ENCODE measurements at regions not wholly inside any gene's neighbourhood (a gene's known extent, or its start where the extent isn't known, plus 50 kb on each side); places are given as distances from the start of the nearest gene placed in this dataset.

- FAIRE-seq: no peak
- no peak for DNase-seq (ENCODE audit: extremely low spot score, insufficient read length, low read depth)
Observed at GRCh38 chr11:22508665-22509064, 117.0 kb downstream of the FANCF start.

DNA sequence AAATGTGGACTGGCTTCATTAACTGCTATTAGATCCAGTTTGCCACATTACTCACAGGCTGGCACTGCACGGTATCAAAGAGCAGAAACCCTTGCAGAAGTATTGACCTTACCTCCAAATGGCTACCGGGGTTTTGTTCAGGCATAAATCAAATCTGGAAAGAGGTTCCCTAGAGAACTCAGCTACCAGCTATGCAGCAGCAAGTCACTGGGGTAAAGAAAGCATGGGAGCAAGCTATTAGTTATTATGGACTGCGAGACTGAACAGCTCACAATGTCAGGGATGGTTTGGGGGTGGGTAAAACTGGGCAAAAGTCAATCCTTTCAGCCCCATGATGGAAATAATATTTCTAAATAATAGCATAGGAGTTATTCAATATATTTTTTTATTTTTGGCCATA, 128.1 kb downstream of the FANCF start:
- no peak for DNase-seq (ENCODE audit: extremely low spot score, insufficient read length, low read depth)
- no peak for FAIRE-seq

DNA sequence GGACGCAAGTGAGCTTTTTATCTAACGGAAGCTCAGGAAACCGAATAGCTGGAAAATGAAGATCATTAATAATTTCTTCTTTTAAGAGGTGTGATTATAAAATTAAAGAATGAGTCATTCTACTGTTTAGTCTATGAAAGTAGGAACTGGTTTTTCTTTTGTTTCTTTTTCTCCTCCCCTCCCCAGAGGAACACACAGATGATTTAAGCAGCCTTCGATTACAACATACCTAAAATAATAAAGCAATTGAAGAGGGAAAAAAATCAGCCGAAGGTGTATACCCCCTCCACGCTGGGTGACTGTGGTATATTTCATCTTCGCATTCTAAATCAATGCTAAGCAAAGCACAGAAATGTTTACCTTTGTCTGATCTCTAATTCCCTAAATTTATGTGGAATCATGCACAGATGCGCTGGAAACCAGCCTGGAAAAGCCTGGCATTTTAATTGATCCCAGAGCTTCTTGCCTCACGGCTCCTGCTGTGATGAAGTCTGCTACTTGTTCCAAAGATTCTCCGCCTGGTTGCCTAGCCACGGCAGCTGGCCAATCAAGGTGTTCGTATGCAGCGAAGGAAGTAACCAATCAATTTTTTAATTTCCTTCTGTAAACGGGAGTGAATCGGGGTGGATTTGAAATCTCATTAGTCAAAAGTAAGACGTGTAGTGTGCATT, 133.9 kb downstream of the FANCF start:
- DNase-seq (ENCODE audit: extremely low spot score, insufficient read length, low read depth): no peak
- no peak for FAIRE-seq

GRCh38 chr11:22479971-22480720, 142.0 kb downstream of the SLC17A6 start:
- DNase-seq (ENCODE audit: extremely low spot score, insufficient read length, low read depth) (no peak), FAIRE-seq (no peak)

- no peak for DNase-seq (ENCODE audit: extremely low spot score, insufficient read length, low read depth)
- FAIRE-seq: no peak
Observed at GRCh38 chr11:22479208-22479607, 141.0 kb downstream of the SLC17A6 start.

GRCh38 chr11:22478169-22478568, 140.0 kb downstream of the SLC17A6 start:
- DNase-seq (ENCODE audit: extremely low spot score, insufficient read length, low read depth): no peak
- no peak for FAIRE-seq

GRCh38 chr11:22477312-22477711, 139.1 kb downstream of the SLC17A6 start:
- no peak for FAIRE-seq

GRCh38 chr11:22476589-22476988, 138.4 kb downstream of the SLC17A6 start:
- FAIRE-seq (no peak), DNase-seq (ENCODE audit: extremely low spot score, insufficient read length, low read depth) (no peak)

More at GRCh38 chr11:22477312-22477711, 139.1 kb downstream of the SLC17A6 start:
- no peak for DNase-seq (ENCODE audit: extremely low spot score, insufficient read length, low read depth)

DNA sequence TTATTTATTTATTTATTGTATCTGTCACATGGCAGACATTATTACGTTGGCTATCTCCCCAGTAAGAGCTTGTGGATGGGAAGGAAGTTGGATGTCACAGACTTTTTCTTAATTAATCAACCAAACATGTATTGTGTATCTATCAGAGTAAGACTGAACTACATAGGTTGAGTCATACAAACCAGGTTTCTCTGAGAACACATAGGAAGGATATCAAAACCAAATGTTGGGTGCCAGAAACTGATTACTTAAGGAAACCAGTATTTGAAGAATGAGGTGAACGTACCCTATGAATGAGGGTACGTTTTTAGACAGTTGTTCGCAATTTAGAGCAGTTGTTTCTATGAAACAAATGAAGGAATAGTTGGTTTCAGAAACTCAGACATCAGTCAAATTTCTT, 136.4 kb downstream of the SLC17A6 start:
- DNase-seq (ENCODE audit: extremely low spot score, insufficient read length, low read depth) (no peak), FAIRE-seq (no peak)

DNA sequence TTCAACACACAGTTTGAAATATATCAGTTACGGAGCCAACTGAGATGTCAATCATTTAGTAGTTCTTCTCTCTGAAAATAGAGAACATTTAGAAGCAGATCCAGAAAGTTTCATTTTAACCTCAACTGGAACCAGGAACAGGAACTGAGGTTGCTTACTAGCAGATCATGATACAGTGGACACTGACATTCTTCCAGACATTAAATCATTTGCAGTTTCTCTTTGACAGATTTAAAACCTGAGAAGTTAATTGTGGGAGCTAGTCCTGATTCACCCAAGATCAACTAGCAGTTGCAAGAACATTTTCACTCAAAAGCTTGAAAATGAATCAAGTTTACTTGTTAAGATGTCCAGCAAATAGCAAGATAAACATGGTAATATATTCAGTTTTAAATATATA, 135.4 kb downstream of the SLC17A6 start:
- DNase-seq (ENCODE audit: extremely low spot score, insufficient read length, low read depth) (no peak), FAIRE-seq (no peak)

GRCh38 chr11:22472306-22472705, 134.1 kb downstream of the SLC17A6 start:
- no peak for DNase-seq (ENCODE audit: extremely low spot score, insufficient read length, low read depth)
- FAIRE-seq: no peak

DNA sequence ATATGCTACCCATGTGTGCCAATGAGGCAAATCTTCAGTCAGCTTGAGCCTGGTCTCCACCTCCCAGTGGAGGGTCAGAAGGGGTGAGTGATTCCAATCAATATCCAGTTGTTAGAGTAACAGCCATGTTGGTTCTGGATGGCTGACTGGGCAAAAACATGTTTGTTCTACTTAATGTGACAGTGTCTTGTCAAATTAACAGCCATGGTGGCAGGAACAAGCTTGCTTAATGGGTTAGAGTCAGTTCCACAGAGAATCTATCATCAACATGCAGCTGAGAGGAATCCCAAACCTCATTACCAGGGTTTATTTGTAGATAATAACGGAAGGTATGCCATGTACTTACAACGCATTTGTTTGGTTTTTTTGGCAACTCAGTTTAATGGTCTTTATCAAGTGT, 133.2 kb downstream of the SLC17A6 start:
- FAIRE-seq: no peak
- DNase-seq (ENCODE audit: extremely low spot score, insufficient read length, low read depth): no peak

DNA sequence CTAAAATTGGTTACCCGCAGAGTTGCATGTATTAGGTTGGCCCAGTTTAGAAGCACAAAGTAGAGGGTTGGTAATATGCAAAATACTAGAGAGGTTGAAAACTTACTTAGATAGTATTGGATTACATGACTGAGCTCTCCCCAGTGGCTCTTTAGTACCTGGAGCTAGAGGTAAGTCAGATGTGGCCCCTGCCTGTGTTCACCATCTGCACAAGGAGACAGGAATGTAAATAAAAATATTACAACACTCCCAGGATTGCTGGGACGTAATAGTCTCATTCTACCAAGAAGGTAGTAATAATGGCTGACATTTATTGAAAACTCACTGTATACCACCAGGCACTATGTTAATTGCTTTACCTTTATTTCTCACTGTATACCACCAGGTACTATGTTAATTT, 129.6 kb downstream of the SLC17A6 start:
- no peak for FAIRE-seq

DNA sequence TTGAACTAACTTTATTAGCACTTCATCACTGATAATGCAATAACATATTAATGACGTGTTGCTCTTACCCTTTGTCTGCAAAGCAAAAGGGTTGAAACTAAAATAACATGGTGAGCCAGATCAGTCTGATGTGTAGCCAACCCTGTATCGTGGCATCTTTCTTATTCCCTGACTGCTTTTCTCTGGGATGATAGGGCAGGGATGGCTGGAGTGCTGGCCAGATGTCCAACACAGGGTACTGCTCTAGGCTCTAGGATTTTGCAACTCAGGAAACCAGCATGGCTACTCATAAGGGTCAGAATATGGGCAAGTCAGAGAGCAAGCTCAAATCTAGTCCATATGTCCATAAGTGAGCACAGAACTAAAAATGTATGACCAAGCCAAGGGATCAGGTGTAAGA, 129.1 kb downstream of the SLC17A6 start:
- FAIRE-seq: no peak
- DNase-seq (ENCODE audit: extremely low spot score, insufficient read length, low read depth): no peak

More for the DNA sequence above, 129.6 kb downstream of the SLC17A6 start:
- no peak for DNase-seq (ENCODE audit: extremely low spot score, insufficient read length, low read depth)

- FAIRE-seq (no peak), DNase-seq (ENCODE audit: extremely low spot score, insufficient read length, low read depth) (no peak)
Observed at GRCh38 chr11:22466809-22467208, 128.6 kb downstream of the SLC17A6 start.

GRCh38 chr11:22466351-22466750, 128.2 kb downstream of the SLC17A6 start:
- FAIRE-seq (no peak), DNase-seq (ENCODE audit: extremely low spot score, insufficient read length, low read depth) (no peak)

GRCh38 chr11:22465620-22466019, 127.4 kb downstream of the SLC17A6 start:
- no peak for FAIRE-seq
- no peak for DNase-seq (ENCODE audit: extremely low spot score, insufficient read length, low read depth)

GRCh38 chr11:22461626-22462025, 123.4 kb downstream of the SLC17A6 start:
- DNase-seq (ENCODE audit: extremely low spot score, insufficient read length, low read depth) (no peak), FAIRE-seq (no peak)

- FAIRE-seq (no peak), DNase-seq (ENCODE audit: extremely low spot score, insufficient read length, low read depth) (no peak)
Observed at GRCh38 chr11:22460181-22460580, 122.0 kb downstream of the SLC17A6 start.

DNA sequence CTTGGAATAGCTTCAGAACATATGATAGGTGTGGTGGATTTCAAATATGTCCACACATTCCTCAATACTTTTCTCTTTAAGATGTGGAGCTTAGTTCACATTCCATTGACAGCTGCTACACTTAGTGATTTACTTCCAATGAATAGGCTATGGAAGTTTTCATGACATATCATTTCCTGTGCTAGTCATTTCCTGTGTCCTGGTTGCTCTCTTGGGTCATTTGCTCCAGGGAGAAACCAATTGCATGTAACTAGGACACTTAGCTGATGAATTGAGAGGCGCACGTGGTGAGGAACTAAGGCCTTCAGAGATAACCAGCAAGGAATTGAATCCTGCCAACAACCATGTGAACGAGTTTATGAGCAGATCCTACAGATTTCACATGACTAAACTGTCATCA, 120.9 kb downstream of the SLC17A6 start:
- no peak for FAIRE-seq
- DNase-seq (ENCODE audit: extremely low spot score, insufficient read length, low read depth): no peak

DNA sequence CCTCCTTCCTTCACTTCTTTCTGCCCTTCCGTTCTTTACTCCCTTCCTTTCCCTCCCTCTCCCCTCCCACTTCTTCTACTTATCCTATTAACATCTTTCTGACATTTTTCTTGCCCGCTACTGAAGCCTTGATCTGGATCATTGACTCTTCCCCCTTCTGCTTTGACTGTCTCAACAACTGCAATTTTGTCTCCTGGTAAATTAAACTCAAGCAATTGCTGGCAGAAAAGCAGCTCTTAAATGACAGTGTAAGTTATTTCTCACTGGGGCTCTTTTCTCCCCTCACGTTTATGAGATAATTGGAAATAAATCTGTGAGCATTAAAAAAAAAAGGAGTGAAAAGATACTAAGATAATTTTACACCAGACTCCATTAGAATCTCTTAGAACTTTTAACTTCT, 120.0 kb downstream of the SLC17A6 start:
- DNase-seq (ENCODE audit: extremely low spot score, insufficient read length, low read depth) (no peak), FAIRE-seq (no peak)
